Neural cell (in vitro differentiated cells): ENCODE measurements at regions not wholly inside any gene's neighbourhood (a gene's known extent, or its start where the extent isn't known, plus 50 kb on each side); places are given as distances from the start of the nearest gene placed in this dataset.

Source experiments
- CTCF ChIP-seq: fragments of 450-650 bp; IDR thresholded peaks from 2 replicates; pipeline ENCODE4 v1.5.1; 2014; ENCODE audit warnings: antibody characterized with exemption, mild to moderate bottlenecking, moderate library complexity; ENCODE audit not compliant: poor library complexity, severe bottlenecking
- EP300 ChIP-seq: fragments of 450-650 bp; conservative IDR thresholded peaks from 2 replicates; pipeline ENCODE4 v1.6.1; 2014; ENCODE audit warnings: antibody characterized with exemption, mild to moderate bottlenecking, moderate library complexity; ENCODE audit not compliant: poor library complexity, severe bottlenecking
- EZH2 ChIP-seq: fragments of 200-600, 300-800 bp; shearing (Covaris generic), sonication (generic); IDR thresholded peaks from 2 replicates; pipeline ENCODE4 v1.6.1; 2014; ENCODE audit warnings: antibody characterized with exemption, low read length, borderline replicate concordance, mild to moderate bottlenecking; ENCODE audit not compliant: insufficient read depth, poor library complexity, severe bottlenecking
- REST ChIP-seq: IDR thresholded peaks from 2 replicates; pipeline ENCODE4 v1.6.1; 2012; ENCODE audit warnings: borderline replicate concordance

- TF ChIP-seq CTCF (no peak), EP300 (no peak), EZH2 (no peak), REST (no peak)
Observed at GRCh38 chr2:142509401-142509800, 368.1 kb upstream of the KYNU start.
